GM12878 (cell line): ENCODE measurements at regions not wholly inside any gene's neighbourhood (a gene's known extent, or its start where the extent isn't known, plus 50 kb on each side); places are given as distances from the start of the nearest gene placed in this dataset.

Experiments used
- ATAC-seq: fragments of 200-7000 bp; cut with Tn5 transposase; 3 replicates; pipeline ENCODE4 v1.9.1; 2020; ENCODE audit warnings: mild to moderate bottlenecking, moderate library complexity
- BruUV-seq: library from RNA; stranded (reverse); fragments of 400-500 nt; replicated peaks from 2 replicates; lab custom pipeline; 2021; lab: Mats Ljungman, UMichigan
- CTCF ChIA-PET: fragments of 300-600 bp; sonication (Branson Sonifier 250); formaldehyde crosslinking; extraction: SDS; loops from one replicate; lab custom pipeline; 2021; ENCODE audit warnings: inconsistent platforms; lab: Yijun Ruan, JAX
- POLR2A ChIA-PET: fragments of 350-600 bp; formaldehyde crosslinking; extraction: SDS; loops from one replicate; lab custom pipeline; 2021; ENCODE audit warnings: inconsistent platforms; lab: Charles Lee
- RAD21 ChIA-PET: fragments of 300-600 bp; sonication (Branson Sonifier 250); formaldehyde crosslinking; loops from one replicate; lab custom pipeline; 2023; ENCODE audit warnings: antibody characterized with exemption; ENCODE audit not compliant: unreplicated experiment; lab: Charles Lee
- SMC1A ChIA-PET: fragments of 300-600 bp; sonication (Branson Sonifier 250); formaldehyde crosslinking; loops from one replicate; lab custom pipeline; 2023; ENCODE audit not compliant: unreplicated experiment, uncharacterized antibody; lab: Charles Lee
- DNase-seq: peaks from one replicate; pipeline ENCODE4 v3.0.0-alpha.2; 2011; ENCODE audit warnings: low read depth, low spot score
- FAIRE-seq: peaks from 3 replicates; lab custom pipeline; 2011; peaks lifted over from hg19 to GRCh38; lab: Jason Lieb, UNC
- H2AFZ ChIP-seq: 2 replicates; pipeline ENCODE4 v1.6.0; 2011; ENCODE audit warnings: low read depth, low read length, control low read depth; ENCODE audit not compliant: control insufficient read depth
- H3K27ac ChIP-seq: 2 replicates; pipeline ENCODE4 v1.5.1; 2011; ENCODE audit warnings: control low read depth; ENCODE audit not compliant: control insufficient read depth, insufficient read depth
- H3K27me3 ChIP-seq, 2 experiments: replicated peaks in 1 of 2; 2 replicates each; pipeline versions ENCODE4 v1.6.0 to v1.6.1; 2011; ENCODE audit warnings: low read length in 1 of 2; ENCODE audit not compliant: control insufficient read depth in 2 of 2, insufficient read depth in 2 of 2
- H3K36me3 ChIP-seq, 2 experiments: 2 replicates each; pipeline ENCODE4 v1.5.1; 2011; ENCODE audit warnings: low read length in 1 of 2; ENCODE audit not compliant: control insufficient read depth in 2 of 2, insufficient read depth in 2 of 2
- H3K4me1 ChIP-seq: 2 replicates; pipeline ENCODE4 v1.6.1; 2011; ENCODE audit warnings: mild to moderate bottlenecking, low read length, moderate library complexity, mixed read lengths; ENCODE audit not compliant: control insufficient read depth, insufficient read depth
- H3K4me2 ChIP-seq: 2 replicates; pipeline ENCODE4 v1.6.0; 2011; ENCODE audit warnings: control low read depth; ENCODE audit not compliant: control insufficient read depth, insufficient read depth
- H3K4me3 ChIP-seq: fragments of 200-600 bp; sonication (generic); 2 replicates; pipeline ENCODE4 v1.5.1; 2016
- H3K79me2 ChIP-seq: 2 replicates; pipeline ENCODE4 v1.6.0; 2011; ENCODE audit warnings: low read length; ENCODE audit not compliant: control insufficient read depth, insufficient read depth
- H3K9ac ChIP-seq: 2 replicates; pipeline ENCODE4 v1.8.0; 2011; ENCODE audit warnings: low read length, control low read depth, mixed read lengths; ENCODE audit not compliant: control insufficient read depth, insufficient read depth
- H3K9me3 ChIP-seq: replicated peaks from 3 replicates; pipeline ENCODE4 v1.5.1; 2011; ENCODE audit warnings: mild to moderate bottlenecking, low read length; ENCODE audit not compliant: control insufficient read depth, insufficient read depth
- H4K20me1 ChIP-seq: 2 replicates; pipeline ENCODE4 v1.6.0; 2011; ENCODE audit not compliant: control insufficient read depth, insufficient read depth
- ATF7 ChIP-seq: fragments of 450-650 bp; IDR thresholded peaks from 2 replicates; pipeline ENCODE4 v1.6.1; 2016; ENCODE audit warnings: low read depth, mild to moderate bottlenecking
- CBX3 ChIP-seq: fragments of 200-600 bp; sonication (generic); IDR thresholded peaks from 2 replicates; pipeline ENCODE4 v1.6.1; 2016; ENCODE audit warnings: low read depth, borderline replicate concordance
- CREB1 ChIP-seq: IDR thresholded peaks from 2 replicates; pipeline ENCODE4 v1.6.1; 2012; ENCODE audit warnings: low read depth, mild to moderate bottlenecking, inconsistent platforms
- CTCF ChIP-seq, 3 experiments: IDR thresholded peaks in 2 of 3; conservative IDR thresholded peaks in 1 of 3; 2 replicates each; pipeline ENCODE4 v1.5.1; 2011; ENCODE audit warnings: low read depth in 3 of 3, low read length in 3 of 3, mild to moderate bottlenecking in 3 of 3, control low read depth in 2 of 3, moderate library complexity in 2 of 3, inconsistent platforms in 1 of 3, mixed read lengths in 1 of 3; ENCODE audit not compliant: control insufficient read depth in 2 of 3, insufficient read depth in 1 of 3; ENCODE audit errors: extremely low read depth in 1 of 3
- EGR1 ChIP-seq, 2 experiments: IDR thresholded peaks; 1 replicate in 1 of 2; 2 replicates in 1 of 2; pipeline ENCODE4 v1.6.1; 2011 to 2012; ENCODE audit warnings: low read depth in 2 of 2, low read length in 2 of 2, borderline replicate concordance in 1 of 2, mild to moderate bottlenecking in 1 of 2, moderate library complexity in 1 of 2
- EP300 ChIP-seq, 2 experiments: fragments of 150-350 bp in 1 of 2; IDR thresholded peaks; 2 replicates each; pipeline ENCODE4 v1.6.1; 2011 to 2012; ENCODE audit warnings: low read depth in 2 of 2, low read length in 2 of 2, borderline replicate concordance in 1 of 2, improper control_type of control experiment in 1 of 2, inconsistent platforms in 1 of 2; ENCODE audit not compliant: control insufficient read depth in 1 of 2
- ESRRA ChIP-seq: IDR thresholded peaks from 2 replicates; pipeline ENCODE4 v1.6.1; 2012; ENCODE audit warnings: mild to moderate bottlenecking, low read length, improper control_type of control experiment
- ETV6 ChIP-seq, 2 experiments: fragments of 450-650 bp in 1 of 2; IDR thresholded peaks in 1 of 2; conservative IDR thresholded peaks in 1 of 2; 2 replicates each; pipeline ENCODE4 v1.6.1; 2014; ENCODE audit warnings: antibody characterized with exemption in 1 of 2, borderline replicate concordance in 1 of 2, low read depth in 1 of 2, mild to moderate bottlenecking in 1 of 2, moderate library complexity in 1 of 2
- EZH2 ChIP-seq: IDR thresholded peaks from 2 replicates; pipeline ENCODE4 v1.6.1; 2012; ENCODE audit warnings: low read depth, mild to moderate bottlenecking, control low read depth, inconsistent platforms, low read length, borderline replicate concordance; ENCODE audit not compliant: control insufficient read depth
- FOXK2 ChIP-seq: fragments of 450-650 bp; IDR thresholded peaks from 2 replicates; pipeline ENCODE4 v1.6.1; 2017; ENCODE audit warnings: mild to moderate bottlenecking, moderate library complexity
- IRF4 ChIP-seq: IDR thresholded peaks from 2 replicates; pipeline ENCODE4 v1.6.1; 2011; ENCODE audit warnings: low read depth, low read length
- JUND ChIP-seq: IDR thresholded peaks from 2 replicates; pipeline ENCODE4 v1.6.1; 2012; ENCODE audit warnings: low read depth, mild to moderate bottlenecking, low read length, improper control_type of control experiment, moderate library complexity
- MTA3 ChIP-seq: IDR thresholded peaks from 2 replicates; pipeline ENCODE4 v1.6.1; 2012; ENCODE audit warnings: low read length, inconsistent platforms, borderline replicate concordance
- NFIC ChIP-seq: IDR thresholded peaks from 2 replicates; pipeline ENCODE4 v1.6.1; 2012; ENCODE audit warnings: low read depth, mild to moderate bottlenecking, inconsistent platforms, low read length, moderate library complexity
- NR2F1 ChIP-seq: fragments of 450-650 bp; conservative IDR thresholded peaks from 2 replicates; pipeline ENCODE4 v1.6.1; 2017; ENCODE audit warnings: mild to moderate bottlenecking
- PAX8 ChIP-seq: fragments of 450-650 bp; IDR thresholded peaks from 2 replicates; pipeline ENCODE4 v1.6.1; 2017; ENCODE audit warnings: mild to moderate bottlenecking, moderate library complexity
- RAD21 ChIP-seq: IDR thresholded peaks from 2 replicates; pipeline ENCODE4 v1.6.1; 2011; ENCODE audit warnings: mild to moderate bottlenecking, low read depth, low read length, moderate library complexity; ENCODE audit not compliant: insufficient read depth
- SPI1 ChIP-seq: IDR thresholded peaks from 2 replicates; pipeline ENCODE4 v1.6.1; 2011; ENCODE audit warnings: low read depth, mild to moderate bottlenecking, low read length, moderate library complexity, borderline replicate concordance; ENCODE audit not compliant: insufficient read depth
- SRF ChIP-seq, 2 experiments: IDR thresholded peaks; 2 replicates each; pipeline ENCODE4 v1.6.1; 2011; ENCODE audit warnings: low read depth in 2 of 2, low read length in 2 of 2, mild to moderate bottlenecking in 1 of 2, moderate library complexity in 1 of 2
- TCF3 ChIP-seq: IDR thresholded peaks from 2 replicates; pipeline ENCODE4 v1.6.1; 2012; ENCODE audit warnings: low read depth, mild to moderate bottlenecking, low read length, borderline replicate concordance; ENCODE audit not compliant: insufficient read depth
- ZNF384 ChIP-seq: IDR thresholded peaks from 2 replicates; pipeline ENCODE4 v1.6.1; 2012; ENCODE audit warnings: low read depth, mild to moderate bottlenecking, low read length, improper control_type of control experiment, borderline replicate concordance
- WGBS: methylation state at CpG from one replicate; pipeline ENCODE4 v1.1.6; 2016; ENCODE audit warnings: low lambda C conversion rate; ENCODE audit not compliant: insufficient replicate concordance, insufficient coverage; ENCODE audit errors: missing lambda C conversion rate; 5-methylcytosine and 5-hydroxymethylcytosine counted together
- in situ Hi-C: fragments of 300-500 bp; cut with MboI; formaldehyde crosslinking; loops from 9 replicates; pipeline ENCODE4 v1.14.3; 2018; ENCODE audit warnings: mixed read lengths
- intact Hi-C: fragments of 100-400 bp; cut with micrococcal nuclease; formaldehyde crosslinking; loops from one replicate; pipeline ENCODE4 v1.14.2; 2022; ENCODE audit not compliant: unreplicated experiment

GRCh38 chr4:30028826-30029225 is 691.3 kb upstream of the PCDH7 start (continued):
- TF ChIP-seq JUND: no peak
- no peak for TF ChIP-seq CBX3
- no peak for TF ChIP-seq RAD21
- no peak for TF ChIP-seq SPI1
- no peak for TF ChIP-seq ZNF384
- no peak for TF ChIP-seq NFIC

GRCh38 chr4:30056016-30056766 is 664.0 kb upstream of the PCDH7 start:
- CTCF ChIA-PET: interaction anchor here (0.6 kb wide), 1 partner anchor 31 kb away, joined by 3 read pairs; no protein-coding TSS in a partner anchor
- H3K4me1 ChIP-seq: no peaks in the 10 kb centered on the region
- no peak overlapping the region for H3K4me3 ChIP-seq
- H3K9me3 ChIP-seq: no peaks in the 10 kb centered on the region
- in situ Hi-C loops (no loop called here), intact Hi-C loops (no loop called here)
- DNase-seq (no peak), ATAC-seq (no peak), FAIRE-seq (no peak)
- H3K9ac ChIP-seq: no peak overlapping the region
- WGBS: 34% methylated on average over 5 of the region's 5 CpGs
- H3K79me2 ChIP-seq: no peaks in the 10 kb centered on the region
- POLR2A ChIA-PET: no interaction called here
- no peak overlapping the region for H2AFZ ChIP-seq
- no peak overlapping the region for H3K27ac ChIP-seq
- no peaks in the 10 kb centered on the region for H3K27me3 ChIP-seq
- H3K4me2 ChIP-seq: no peak overlapping the region
- TF ChIP-seq FOXK2 (no peak), ESRRA (no peak), SRF (IDR thresholded peaks at IDR 0.05; ENCODE audit: low read depth in 2 of 2, low read length in 2 of 2) (no peak), EZH2 (no peak), IRF4 (no peak), MTA3 (no peak), ATF7 (no peak), CTCF (IDR thresholded peaks at IDR 0.05 in 2 of 3, conservative IDR thresholded peaks at IDR 0.05 in 1 of 3; ENCODE audit: control insufficient read depth in 2 of 3, extremely low read depth in 1 of 3, insufficient read depth in 1 of 3, low read depth in 3 of 3, low read length in 3 of 3) (no peak), PAX8 (no peak), EP300 (IDR thresholded peaks at IDR 0.05; ENCODE audit: borderline replicate concordance in 1 of 2, control insufficient read depth in 1 of 2, low read depth in 2 of 2, low read length in 2 of 2) (no peak), TCF3 (no peak), ETV6 (conservative IDR thresholded peaks at IDR 0.05 in 1 of 2, IDR thresholded peaks at IDR 0.05 in 1 of 2; ENCODE audit: borderline replicate concordance in 1 of 2, low read depth in 1 of 2) (no peak), CBX3 (no peak), CREB1 (no peak), EGR1 (IDR thresholded peaks at IDR 0.05; ENCODE audit: borderline replicate concordance in 1 of 2, low read depth in 2 of 2, low read length in 2 of 2) (no peak), NR2F1 (no peak)
- RAD21 ChIA-PET: no interaction called here
- no peaks in the 10 kb centered on the region for H4K20me1 ChIP-seq
- H3K36me3 ChIP-seq: no peaks in the 10 kb centered on the region
- SMC1A ChIA-PET: no interaction called here
- BruUV-seq: no TSS peak
